ENCODE measurements at regions not wholly inside any gene's neighbourhood (a gene's known extent, or its start where the extent isn't known, plus 50 kb on each side); places are given as distances from the start of the nearest gene placed in this dataset.

DNA sequence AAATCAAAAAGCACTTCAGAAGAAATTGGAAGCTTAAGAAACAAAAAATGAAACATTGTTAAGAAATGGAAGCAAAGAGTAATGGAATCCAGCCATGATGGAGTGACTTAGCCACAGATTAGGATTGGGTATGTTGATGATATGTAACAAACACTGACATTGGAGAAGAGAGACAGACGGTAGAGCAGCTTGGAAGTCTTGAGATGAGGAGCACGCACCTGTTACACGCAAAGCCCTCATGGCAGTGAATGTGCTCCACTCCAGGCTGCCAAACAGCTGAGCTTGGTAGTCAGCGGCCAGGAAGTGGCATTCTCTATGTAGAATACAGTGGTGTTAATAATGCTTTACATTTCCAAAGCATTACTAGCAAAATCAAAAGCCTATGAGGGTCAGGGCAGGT is 56.9 kb upstream of the GPRIN3 start:
- no peaks in the 10 kb centered on the region for H3F3A ChIP-seq (ENCODE audit: insufficient read depth, low read length)
- H3K4me1 ChIP-seq (ENCODE audit: low read length): no peaks in the 10 kb centered on the region
- no peaks in the 10 kb centered on the region for H4K20me1 ChIP-seq (ENCODE audit: insufficient read depth, low read length)
- no peaks in the 10 kb centered on the region for H3K9me2 ChIP-seq (replicated peaks; ENCODE audit: insufficient read depth, low read length)
- H2AFZ ChIP-seq (ENCODE audit: low read length): no peak overlapping the region
- H3K4me2 ChIP-seq (ENCODE audit: low read depth, low read length): no peak overlapping the region
- H3K27ac ChIP-seq (ENCODE audit: low read length): no peak overlapping the region
- H3K79me2 ChIP-seq (ENCODE audit: low read length): no peaks in the 10 kb centered on the region
- no peak overlapping the region for H3K9ac ChIP-seq (ENCODE audit: low read length)
- no peaks in the 10 kb centered on the region for H3K36me3 ChIP-seq (replicated peaks; ENCODE audit: insufficient read depth, low read length)
- H3K27me3 ChIP-seq (replicated peaks; ENCODE audit: insufficient read depth, low read length): no peaks in the 10 kb centered on the region
- no peaks in the 10 kb centered on the region for H3K9me3 ChIP-seq (replicated peaks; ENCODE audit: insufficient read depth, low read length)
- TF ChIP-seq EZH2 (optimal IDR thresholded peaks at IDR 0.05; ENCODE audit: low read depth, low read length) (no peak), EZH2phosphoT487 (IDR thresholded peaks at IDR 0.05; ENCODE audit: low read length) (no peak)
- TF ChIP-seq, protein P1, sequence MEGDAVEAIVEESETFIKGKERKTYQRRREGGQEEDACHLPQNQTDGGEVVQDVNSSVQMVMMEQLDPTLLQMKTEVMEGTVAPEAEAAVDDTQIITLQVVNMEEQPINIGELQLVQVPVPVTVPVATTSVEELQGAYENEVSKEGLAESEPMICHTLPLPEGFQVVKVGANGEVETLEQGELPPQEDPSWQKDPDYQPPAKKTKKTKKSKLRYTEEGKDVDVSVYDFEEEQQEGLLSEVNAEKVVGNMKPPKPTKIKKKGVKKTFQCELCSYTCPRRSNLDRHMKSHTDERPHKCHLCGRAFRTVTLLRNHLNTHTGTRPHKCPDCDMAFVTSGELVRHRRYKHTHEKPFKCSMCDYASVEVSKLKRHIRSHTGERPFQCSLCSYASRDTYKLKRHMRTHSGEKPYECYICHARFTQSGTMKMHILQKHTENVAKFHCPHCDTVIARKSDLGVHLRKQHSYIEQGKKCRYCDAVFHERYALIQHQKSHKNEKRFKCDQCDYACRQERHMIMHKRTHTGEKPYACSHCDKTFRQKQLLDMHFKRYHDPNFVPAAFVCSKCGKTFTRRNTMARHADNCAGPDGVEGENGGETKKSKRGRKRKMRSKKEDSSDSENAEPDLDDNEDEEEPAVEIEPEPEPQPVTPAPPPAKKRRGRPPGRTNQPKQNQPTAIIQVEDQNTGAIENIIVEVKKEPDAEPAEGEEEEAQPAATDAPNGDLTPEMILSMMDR (IDR thresholded peaks at IDR 0.05; ENCODE audit: low read length): no peak
- no peak for DNase-seq
- H3K4me3 ChIP-seq (ENCODE audit: low read length): no peak overlapping the region

DNA sequence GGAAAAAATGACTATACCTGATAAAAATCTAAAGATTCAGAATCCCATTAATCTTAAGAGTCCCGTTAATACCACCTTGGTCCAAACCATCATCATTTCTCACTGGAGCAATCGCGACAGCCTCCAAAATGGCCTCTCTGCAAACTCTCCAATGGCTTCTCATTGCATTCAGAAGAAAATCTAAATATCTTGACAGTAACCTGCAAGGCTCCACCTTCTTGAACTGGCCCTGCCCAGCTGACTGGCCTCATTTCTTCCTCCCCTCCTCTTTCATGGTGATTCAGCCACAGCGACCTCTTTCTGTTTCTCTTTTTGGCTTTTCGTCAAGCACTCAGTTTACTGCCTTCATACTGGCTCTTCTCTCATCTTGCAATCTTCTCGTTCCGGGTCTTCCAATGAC is 56.2 kb upstream of the GPRIN3 start:
- H3K4me1 ChIP-seq (ENCODE audit: low read length): no peaks in the 10 kb centered on the region
- no peaks in the 10 kb centered on the region for H3K9me3 ChIP-seq (replicated peaks; ENCODE audit: insufficient read depth, low read length)
- H3K9ac ChIP-seq (ENCODE audit: low read length): no peak overlapping the region
- H2AFZ ChIP-seq (ENCODE audit: low read length): no peak overlapping the region
- no peaks in the 10 kb centered on the region for H3K79me2 ChIP-seq (ENCODE audit: low read length)
- no peak for DNase-seq
- no peaks in the 10 kb centered on the region for H4K20me1 ChIP-seq (ENCODE audit: insufficient read depth, low read length)
- no peaks in the 10 kb centered on the region for H3K27me3 ChIP-seq (replicated peaks; ENCODE audit: insufficient read depth, low read length)
- no peak overlapping the region for H3K27ac ChIP-seq (ENCODE audit: low read length)
- H3K36me3 ChIP-seq (replicated peaks; ENCODE audit: insufficient read depth, low read length): no peaks in the 10 kb centered on the region
- no peak overlapping the region for H3K4me2 ChIP-seq (ENCODE audit: low read depth, low read length)
- TF ChIP-seq EZH2 (optimal IDR thresholded peaks at IDR 0.05; ENCODE audit: low read depth, low read length) (no peak), EZH2phosphoT487 (IDR thresholded peaks at IDR 0.05; ENCODE audit: low read length) (no peak)
- TF ChIP-seq, protein P1 (IDR thresholded peaks at IDR 0.05; ENCODE audit: low read length): no peak
- no peaks in the 10 kb centered on the region for H3K9me2 ChIP-seq (replicated peaks; ENCODE audit: insufficient read depth, low read length)
- no peak overlapping the region for H3K4me3 ChIP-seq (ENCODE audit: low read length)
- no peaks in the 10 kb centered on the region for H3F3A ChIP-seq (ENCODE audit: insufficient read depth, low read length)

DNA sequence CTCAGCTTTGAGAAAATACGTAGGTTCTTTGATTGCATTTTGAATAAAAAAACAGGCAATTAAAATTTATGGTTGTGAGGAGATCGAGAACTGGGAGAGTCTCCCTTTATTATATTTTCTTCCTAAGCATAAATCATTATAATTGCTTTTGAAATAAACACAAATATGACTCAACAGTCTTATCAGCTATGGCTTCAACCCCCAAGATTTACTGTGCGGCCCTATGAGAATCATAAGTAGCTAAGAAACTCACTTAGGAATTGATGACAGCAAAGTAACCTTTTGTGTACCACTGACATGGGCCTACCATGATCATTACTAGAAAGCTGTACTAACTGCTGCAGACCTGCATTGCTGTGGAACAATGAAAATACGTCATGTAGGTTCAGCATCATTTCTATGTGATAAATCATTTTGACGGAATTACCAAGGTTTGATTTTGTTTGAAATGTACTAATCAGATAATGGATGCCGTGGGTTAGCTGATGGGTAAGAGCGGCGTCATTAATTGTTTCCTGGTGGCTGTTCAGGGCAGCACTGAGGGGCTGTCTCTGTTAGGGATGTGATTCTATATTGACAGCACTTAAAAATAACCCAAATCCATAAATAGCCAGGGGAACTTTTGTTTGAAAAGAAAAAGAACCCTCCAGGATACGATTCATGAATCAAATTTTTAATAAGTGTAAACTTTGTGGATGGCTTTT is 51.5 kb upstream of the GPRIN3 start:
- H3K4me1 ChIP-seq (ENCODE audit: low read length): no peaks in the 10 kb centered on the region
- H3K36me3 ChIP-seq (replicated peaks; ENCODE audit: insufficient read depth, low read length): no peaks in the 10 kb centered on the region
- no peaks in the 10 kb centered on the region for H3K27me3 ChIP-seq (replicated peaks; ENCODE audit: insufficient read depth, low read length)
- no peak overlapping the region for H3K4me2 ChIP-seq (ENCODE audit: low read depth, low read length)
- H3F3A ChIP-seq (ENCODE audit: insufficient read depth, low read length): no peaks in the 10 kb centered on the region
- H2AFZ ChIP-seq (ENCODE audit: low read length): no peak overlapping the region
- H3K27ac ChIP-seq (ENCODE audit: low read length): no peak overlapping the region
- H3K9me2 ChIP-seq (replicated peaks; ENCODE audit: insufficient read depth, low read length): no peaks in the 10 kb centered on the region
- H3K4me3 ChIP-seq (ENCODE audit: low read length): no peak overlapping the region
- no peak overlapping the region for H3K9ac ChIP-seq (ENCODE audit: low read length)
- no peaks in the 10 kb centered on the region for H3K9me3 ChIP-seq (replicated peaks; ENCODE audit: insufficient read depth, low read length)
- DNase-seq: no peak
- no peaks in the 10 kb centered on the region for H3K79me2 ChIP-seq (ENCODE audit: low read length)
- TF ChIP-seq, protein P1 (IDR thresholded peaks at IDR 0.05; ENCODE audit: low read length): no peak
- TF ChIP-seq EZH2 (optimal IDR thresholded peaks at IDR 0.05; ENCODE audit: low read depth, low read length): no peak
- no peak for TF ChIP-seq EZH2phosphoT487 (IDR thresholded peaks at IDR 0.05; ENCODE audit: low read length)
- H4K20me1 ChIP-seq (ENCODE audit: insufficient read depth, low read length): no peaks in the 10 kb centered on the region

Measured in MM.1S (cell line).